ENCODE measurements at regions not wholly inside any gene's neighbourhood (a gene's known extent, or its start where the extent isn't known, plus 50 kb on each side); places are given as distances from the start of the nearest gene placed in this dataset.

- intact Hi-C loops (cut with micrococcal nuclease), result no loop called here
Observed at GRCh38 chr6:71395731-71396409, 107.3 kb downstream of the OGFRL1 start.

GRCh38 chr6:71396410-71396801, 107.8 kb downstream of the OGFRL1 start:
- intact Hi-C loops (cut with micrococcal nuclease), result no loop called here

DNA sequence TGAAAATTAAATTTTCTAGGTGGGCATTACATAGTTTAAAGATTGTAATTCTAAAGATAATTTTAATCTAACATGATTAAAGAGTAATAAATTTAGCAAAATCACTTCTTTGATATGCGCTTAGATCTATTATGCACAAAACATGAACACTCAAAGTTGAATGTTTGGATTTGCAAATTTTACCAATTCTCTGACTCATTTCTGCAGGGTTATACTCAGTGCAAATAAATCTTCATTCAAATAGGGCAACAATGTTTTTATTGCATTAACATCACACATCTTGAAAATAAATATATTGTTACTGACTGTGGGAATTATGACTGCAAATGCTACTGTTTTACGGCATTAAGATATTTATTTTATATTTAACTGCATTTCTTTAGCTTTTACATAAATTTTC, 110.7 kb downstream of the OGFRL1 start:
- intact Hi-C loops (cut with micrococcal nuclease), result no loop called here

DNA sequence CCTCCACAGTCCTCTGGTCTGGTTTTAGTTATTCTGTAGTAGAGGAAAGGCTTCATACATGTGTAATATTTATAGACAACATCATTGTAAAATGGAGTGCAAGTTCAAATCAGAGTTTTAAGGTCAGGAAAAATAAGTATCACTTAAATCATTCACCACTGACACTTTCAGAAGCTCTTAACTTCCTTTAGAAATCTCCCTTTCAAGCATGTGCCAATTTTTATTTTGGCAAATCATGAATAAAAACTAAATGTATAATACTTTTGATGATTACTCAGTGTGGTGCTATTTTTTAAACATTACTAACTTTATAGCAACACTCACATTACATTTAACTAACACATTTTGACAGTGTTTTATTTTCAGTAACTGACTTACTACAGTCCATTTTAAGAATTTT, 112.2 kb downstream of the OGFRL1 start:
- intact Hi-C loops (cut with micrococcal nuclease), result no loop called here

- intact Hi-C loops (cut with micrococcal nuclease), result no loop called here
Observed at GRCh38 chr6:71402096-71402495, 113.5 kb downstream of the OGFRL1 start.

- intact Hi-C loops (cut with micrococcal nuclease), result no loop called here
Observed at GRCh38 chr6:71403422-71404134, 115.0 kb downstream of the OGFRL1 start.

GRCh38 chr6:71404145-71404966, 115.7 kb downstream of the OGFRL1 start:
- intact Hi-C loops (cut with micrococcal nuclease), result no loop called here

- intact Hi-C loops (cut with micrococcal nuclease), result no loop called here
Observed at GRCh38 chr6:71404967-71405278, 116.3 kb downstream of the OGFRL1 start.

DNA sequence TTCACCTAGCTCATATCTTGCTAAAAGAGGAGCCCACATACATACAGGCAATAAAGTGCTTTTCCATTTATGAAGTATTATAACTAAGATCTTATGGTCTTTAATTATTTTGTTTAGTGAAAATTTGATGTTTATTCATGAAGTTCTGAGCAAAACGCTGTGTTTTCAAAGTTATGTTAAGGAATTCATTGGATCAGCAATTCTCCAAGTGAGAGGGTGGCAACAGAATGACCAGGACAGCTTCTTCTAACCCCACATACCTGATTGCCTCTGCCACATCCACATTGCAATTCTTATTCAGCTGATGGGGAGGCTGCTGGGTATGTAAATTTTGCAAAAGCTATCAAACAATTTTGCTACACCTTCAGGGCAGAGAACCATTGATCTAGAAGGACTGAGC, 116.8 kb downstream of the OGFRL1 start:
- intact Hi-C loops (cut with micrococcal nuclease), result no loop called here

DNA sequence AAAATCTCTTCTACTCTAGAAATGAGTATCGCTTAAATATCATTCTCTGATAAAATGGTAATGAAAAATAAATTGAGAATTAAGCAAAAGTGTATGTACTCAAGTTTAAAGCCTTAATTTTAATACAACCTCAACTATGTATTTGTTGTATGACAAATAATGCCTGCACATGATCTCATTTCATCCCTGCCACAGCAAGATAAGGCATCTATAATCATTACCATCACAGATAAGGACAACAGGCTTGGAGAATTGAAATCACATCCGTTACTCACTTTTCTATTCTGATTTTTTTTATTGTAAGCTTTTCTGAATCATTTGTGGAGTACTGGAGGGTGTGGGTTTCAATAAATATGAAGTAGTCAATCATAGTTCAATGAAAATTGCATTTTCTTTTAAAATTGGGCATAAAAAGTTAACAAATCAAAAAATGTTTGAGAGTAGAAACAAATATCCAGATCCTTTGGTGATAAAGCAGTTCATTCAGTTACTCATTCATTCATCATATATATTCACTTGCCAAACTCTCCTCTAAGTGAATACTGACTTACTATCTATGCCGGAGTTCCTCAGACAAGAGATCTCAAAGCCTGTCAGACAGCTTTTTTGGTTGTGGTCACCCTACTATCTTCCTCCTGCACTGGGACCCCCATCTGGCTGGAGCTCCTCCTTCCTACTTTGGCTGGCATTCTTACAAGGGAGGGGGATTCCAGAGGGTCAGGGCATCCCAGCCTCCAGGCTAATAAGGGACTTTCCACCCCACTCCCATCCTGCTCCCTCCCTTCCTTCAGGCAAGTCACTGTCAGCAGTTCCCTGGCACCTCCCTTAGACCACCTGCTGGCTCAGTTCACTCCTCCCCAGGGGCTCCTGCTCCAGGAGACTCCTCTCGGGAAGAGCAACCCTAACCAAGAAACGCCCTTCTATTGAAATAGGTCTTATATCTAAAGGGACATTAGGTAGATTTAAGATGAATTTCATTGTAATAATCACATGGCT, 118.6 kb downstream of the OGFRL1 start:
- intact Hi-C loops (cut with micrococcal nuclease), result no loop called here

DNA sequence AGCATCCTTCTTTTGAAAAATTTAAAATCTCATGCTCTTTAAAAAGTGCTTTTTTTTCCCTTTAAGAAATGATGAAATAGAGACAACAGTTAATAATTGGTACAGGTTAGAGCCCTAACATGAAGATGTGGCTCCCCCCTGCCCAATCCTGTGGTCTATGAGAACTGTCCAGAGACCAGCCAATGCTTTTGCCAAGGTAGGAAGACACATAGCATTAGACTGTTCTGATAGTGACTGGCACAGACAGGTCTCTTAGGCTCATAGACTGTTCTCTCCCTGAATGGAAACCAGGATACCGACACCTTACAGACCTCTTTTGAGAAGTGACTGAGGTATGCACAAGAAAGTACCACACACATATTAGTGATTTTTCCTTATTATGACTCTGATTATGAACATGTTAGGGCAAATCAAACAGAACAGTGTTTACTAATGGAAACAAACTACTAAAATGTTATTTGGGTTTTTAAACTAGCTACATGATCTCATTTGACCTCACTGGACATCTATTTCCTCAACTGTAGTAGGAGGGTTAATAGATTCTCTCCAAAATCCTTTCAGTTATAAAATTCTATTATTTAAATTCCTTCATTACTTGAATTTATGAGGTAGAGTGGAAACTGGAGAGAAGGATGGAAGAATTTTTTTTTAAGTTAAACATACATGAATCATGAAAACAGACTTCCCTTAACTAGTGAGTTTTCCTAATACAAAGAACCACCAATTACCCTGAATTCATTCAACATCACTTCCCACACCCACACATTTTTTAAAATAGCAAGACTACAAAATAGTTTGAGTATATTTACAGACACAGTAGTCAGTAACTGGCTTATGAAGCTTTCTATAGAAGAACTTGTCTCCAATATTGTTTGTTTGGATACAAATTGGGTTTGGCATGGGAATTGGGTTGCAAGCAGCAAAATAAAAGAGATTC, 120.4 kb downstream of the OGFRL1 start:
- intact Hi-C loops (cut with micrococcal nuclease), result no loop called here

DNA sequence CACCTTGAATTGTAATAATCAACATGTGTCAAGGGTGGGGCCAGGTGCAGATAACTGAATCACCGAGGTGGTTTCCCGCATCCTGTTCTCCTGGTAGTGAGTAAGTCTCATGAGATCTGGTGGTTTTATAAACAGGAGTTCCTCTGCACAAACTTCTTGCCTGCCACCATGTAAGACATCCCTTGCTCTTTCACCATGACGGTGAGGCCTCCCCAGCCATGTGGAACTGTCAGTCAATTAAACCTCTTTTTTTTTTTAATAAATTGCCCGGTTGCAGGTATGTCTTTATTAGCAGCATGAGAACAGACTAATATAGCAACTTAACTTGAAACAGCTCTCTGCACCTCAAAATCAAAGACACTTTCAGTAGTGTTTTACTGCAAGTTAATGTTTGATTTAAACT, 121.6 kb downstream of the OGFRL1 start:
- intact Hi-C loops (cut with micrococcal nuclease), result no loop called here

DNA sequence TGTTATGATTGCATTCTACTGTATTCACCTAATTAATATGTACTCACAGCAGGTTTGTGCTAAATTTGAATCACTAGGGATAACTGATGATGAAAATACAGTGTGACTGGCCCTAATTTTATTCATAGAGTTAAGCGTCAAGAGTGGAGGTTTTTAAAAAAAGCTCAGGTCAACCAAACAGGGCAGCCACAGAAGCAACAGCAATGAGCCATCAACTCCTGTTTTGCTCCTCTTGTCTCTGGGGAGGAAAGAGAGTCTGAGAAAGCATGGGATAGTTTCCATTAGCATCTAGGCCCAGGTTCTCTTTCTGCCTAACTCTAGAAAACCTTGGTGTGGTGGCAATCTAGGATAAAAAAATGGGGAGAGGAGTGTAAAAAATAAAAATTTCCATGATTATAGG, 122.1 kb downstream of the OGFRL1 start:
- intact Hi-C loops (cut with micrococcal nuclease), result no loop called here

DNA sequence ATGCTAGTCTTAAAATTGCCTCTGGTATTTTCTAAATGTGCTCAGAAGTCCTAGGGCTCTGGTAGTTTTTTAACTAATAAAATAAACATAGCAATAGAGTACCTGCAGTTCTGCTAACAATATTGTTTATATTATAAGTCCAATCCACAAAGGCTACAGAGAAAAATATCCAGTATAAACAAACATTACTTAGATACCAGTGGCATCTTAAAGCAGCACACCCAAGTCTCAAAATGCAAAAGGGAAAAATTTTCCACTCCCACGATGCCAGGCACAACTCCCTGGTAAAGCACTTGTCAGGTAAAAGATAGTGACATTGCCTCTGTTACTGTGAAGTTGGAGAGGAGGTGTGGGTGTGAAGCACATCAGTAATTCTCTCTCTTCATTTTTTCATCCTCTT, 123.3 kb downstream of the OGFRL1 start:
- intact Hi-C loops (cut with micrococcal nuclease), result no loop called here

DNA sequence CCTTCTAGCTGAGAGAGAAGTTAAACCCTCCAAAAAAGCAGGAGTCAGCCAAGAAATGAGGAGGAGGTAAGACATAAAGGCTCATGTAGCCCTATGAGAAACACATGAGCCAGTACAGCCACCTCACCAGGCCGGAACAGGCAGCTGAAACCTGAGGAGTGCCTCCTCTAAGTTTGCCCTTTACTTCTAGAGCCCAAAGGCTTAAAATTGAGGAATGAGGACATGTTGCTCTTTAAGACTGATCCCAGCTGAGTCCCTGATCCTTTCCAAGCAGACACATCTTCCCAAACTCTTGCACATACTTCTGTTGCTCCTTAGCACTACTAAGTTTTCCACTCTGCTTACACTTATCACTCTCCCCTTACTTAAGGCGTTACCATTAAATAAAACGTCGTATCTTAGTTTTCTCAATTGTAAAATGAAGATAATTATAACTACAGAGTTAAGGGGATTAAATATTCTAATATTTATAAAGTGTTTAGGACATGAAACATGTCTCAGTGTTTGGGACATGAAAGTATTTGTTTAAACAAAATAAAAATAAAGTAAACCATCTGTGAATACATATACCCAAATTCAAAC, 124.0 kb downstream of the OGFRL1 start:
- intact Hi-C loops (cut with micrococcal nuclease), result no loop called here

DNA sequence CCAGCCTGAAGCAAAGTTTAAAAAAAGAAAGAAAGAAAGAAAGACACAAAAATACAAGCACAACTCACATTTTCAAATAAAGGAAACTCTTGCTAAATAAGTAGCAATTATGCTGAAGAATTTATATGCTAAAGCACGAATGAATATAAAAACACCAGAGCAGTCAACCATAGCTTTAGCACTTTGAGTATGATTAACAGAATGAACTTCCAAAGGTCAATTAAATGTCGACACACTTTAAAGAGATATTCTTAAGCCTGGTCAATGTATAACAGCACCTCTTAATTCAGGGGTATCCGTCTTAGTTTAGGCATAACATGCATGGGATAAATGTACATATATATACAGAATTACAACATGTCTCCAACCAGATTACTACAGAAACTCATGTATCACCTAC, 125.9 kb downstream of the OGFRL1 start:
- intact Hi-C loops (cut with micrococcal nuclease), result no loop called here

DNA sequence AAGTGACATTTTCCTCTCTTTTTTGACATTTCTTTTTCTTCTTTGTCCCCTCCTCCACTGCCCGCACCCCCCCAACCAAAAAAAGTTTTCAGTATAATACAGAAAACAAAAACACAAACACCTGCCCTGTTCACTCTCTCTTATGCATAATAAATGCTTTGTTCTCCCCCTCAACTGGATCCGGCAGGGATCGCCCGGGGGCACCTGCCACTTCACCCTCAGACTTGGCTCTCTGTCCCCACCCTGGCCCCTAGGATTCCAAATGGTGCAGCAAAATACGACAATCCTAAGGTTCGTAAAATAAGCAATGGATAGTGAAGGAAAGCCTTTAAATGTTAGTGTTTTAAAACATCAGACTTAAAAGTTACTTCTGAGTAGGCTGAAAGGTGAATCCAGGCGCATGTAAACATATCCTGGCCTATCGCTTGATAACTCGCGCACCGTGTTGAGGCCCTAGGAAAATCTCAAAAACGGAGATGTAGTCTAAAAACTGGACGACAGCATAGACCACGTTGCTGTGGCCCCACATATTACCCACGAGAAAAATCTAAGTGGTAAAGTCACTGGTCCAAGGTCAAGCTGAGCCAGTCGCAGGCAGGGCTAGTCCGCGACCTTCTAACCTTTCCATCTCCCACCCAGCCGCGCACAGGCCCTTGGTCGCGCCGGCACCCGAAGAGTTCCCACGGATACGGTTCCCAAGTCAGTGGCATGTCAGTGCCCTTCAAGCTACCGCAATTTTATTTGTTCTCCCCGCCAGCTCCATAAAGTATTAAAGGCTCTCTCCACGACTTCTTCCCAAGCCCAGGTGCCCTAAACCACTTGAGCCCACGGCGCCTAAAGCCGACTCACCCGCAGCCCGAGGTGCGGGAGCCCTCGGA, 130.8 kb downstream of the OGFRL1 start:
- intact Hi-C loops (cut with micrococcal nuclease), result no loop called here

DNA sequence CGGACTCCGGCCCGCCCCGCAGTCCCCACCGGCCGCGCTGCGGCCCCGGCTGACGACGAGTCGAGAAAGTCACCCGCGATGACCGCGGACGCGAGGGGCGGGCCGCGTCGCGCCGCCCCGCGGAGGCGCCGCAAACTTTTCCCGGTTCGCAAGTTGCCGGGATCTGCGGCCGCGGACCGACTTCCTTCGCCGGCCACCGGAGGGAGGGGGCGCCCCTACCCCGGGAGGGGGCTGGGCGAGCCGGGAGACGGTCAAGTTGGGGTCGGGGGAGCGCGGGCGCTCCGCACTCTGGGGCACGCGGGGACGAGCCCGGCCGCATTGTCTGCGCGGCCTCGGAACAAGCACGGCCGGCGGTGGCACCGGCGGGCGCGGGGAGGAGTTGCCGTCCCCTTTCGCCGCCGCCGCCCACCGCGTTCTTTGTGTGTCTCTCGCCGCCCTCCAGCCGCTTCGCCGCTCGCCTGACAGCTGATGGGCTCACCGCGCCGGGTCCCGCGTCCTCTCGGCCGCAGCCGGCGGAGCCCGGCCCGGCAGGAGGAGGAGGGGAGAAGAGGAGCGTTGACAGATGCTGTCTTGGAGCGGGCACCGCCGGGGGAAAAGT, 131.6 kb downstream of the OGFRL1 start:
- intact Hi-C loops (cut with micrococcal nuclease), result no loop called here
